ENCODE measurements at regions not wholly inside any gene's neighbourhood (a gene's known extent, or its start where the extent isn't known, plus 50 kb on each side); places are given as distances from the start of the nearest gene placed in this dataset.

- TF ChIP-seq ZSCAN18 (CRISPR knock-in tag; IDR thresholded peaks at IDR 0.05), result no peak
- TF ChIP-seq AFF4 (CRISPR knock-in tag; IDR thresholded peaks at IDR 0.05; ENCODE audit: borderline replicate concordance), result no peak
- no peak for TF ChIP-seq NFE2L1 (CRISPR knock-in tag; IDR thresholded peaks at IDR 0.05)
- no peak for TF ChIP-seq CTCF (IDR thresholded peaks at IDR 0.05)
- TF ChIP-seq FOXP1 (CRISPR knock-in tag; IDR thresholded peaks at IDR 0.05; ENCODE audit: borderline replicate concordance), result no peak
- TF ChIP-seq GABPB1 (CRISPR knock-in tag; IDR thresholded peaks at IDR 0.05), result no peak
- TF ChIP-seq USF2 (CRISPR knock-in tag; IDR thresholded peaks at IDR 0.05), result no peak
- no peak for TF ChIP-seq SP1 (CRISPR knock-in tag; conservative IDR thresholded peaks at IDR 0.05)
- TF ChIP-seq MLX (CRISPR knock-in tag; IDR thresholded peaks at IDR 0.05), result no peak
- TF ChIP-seq ZNF671 (CRISPR knock-in tag; IDR thresholded peaks at IDR 0.05), result no peak
- no peak for TF ChIP-seq ZNF138 (CRISPR knock-in tag; conservative IDR thresholded peaks at IDR 0.05)
- no peak for TF ChIP-seq E2F5 (CRISPR knock-in tag; IDR thresholded peaks at IDR 0.05)
- TF ChIP-seq ZNF121 (CRISPR knock-in tag; IDR thresholded peaks at IDR 0.05), result no peak
- TF ChIP-seq NR1H2 (CRISPR knock-in tag; IDR thresholded peaks at IDR 0.05), result no peak
- no peak for TF ChIP-seq ATF6 (CRISPR knock-in tag; IDR thresholded peaks at IDR 0.05)
Observed at GRCh38 chr17:36778448-36778847, 158.8 kb upstream of the LHX1 start (continued).

GRCh38 chr17:36779550-36779949 is 157.7 kb upstream of the LHX1 start:
- Mint-ChIP-seq H3K9me3 (no peaks in the 10 kb centered on the region), H3K4me1 (peaks cover 22% of the 10 kb centered on the region), H3K36me3 (no peaks in the 10 kb centered on the region), H3K27ac (no peak overlapping the region), H3K27me3 (ENCODE audit: low read depth) (peaks cover 5% of the 10 kb centered on the region), H3K4me3 (no peak overlapping the region)
- DNase-seq (ENCODE audit: low spot score) (no peak), ATAC-seq (no peak)
- CTCF ChIA-PET, result no interaction called here
- POLR2A ChIA-PET, result no interaction called here
- no peak for TF ChIP-seq SP1 (CRISPR knock-in tag; conservative IDR thresholded peaks at IDR 0.05)
- no peak for TF ChIP-seq SOX15 (CRISPR knock-in tag; IDR thresholded peaks at IDR 0.05)
- no peak for TF ChIP-seq NFATC4 (CRISPR knock-in tag; IDR thresholded peaks at IDR 0.05)
- no peak for TF ChIP-seq NR3C1 (CRISPR knock-in tag; conservative IDR thresholded peaks at IDR 0.05; ENCODE audit: low read depth)
- no peak for TF ChIP-seq GABPB1 (CRISPR knock-in tag; IDR thresholded peaks at IDR 0.05)
- TF ChIP-seq RELA (CRISPR knock-in tag; IDR thresholded peaks at IDR 0.05; ENCODE audit: borderline replicate concordance), result no peak
- no peak for TF ChIP-seq ZNF121 (CRISPR knock-in tag; IDR thresholded peaks at IDR 0.05)
- TF ChIP-seq ESRRA (CRISPR knock-in tag; IDR thresholded peaks at IDR 0.05; ENCODE audit: borderline replicate concordance), result no peak

Data from WTC11 (cell line).